PFSK-1 (cell line): ENCODE measurements at regions not wholly inside any gene's neighbourhood (a gene's known extent, or its start where the extent isn't known, plus 50 kb on each side); places are given as distances from the start of the nearest gene placed in this dataset.

Experiments
- FOXP2 ChIP-seq: optimal IDR thresholded peaks from 2 replicates; pipeline ENCODE3; 2011; ENCODE audit warnings: borderline replicate concordance, control low read depth, inconsistent platforms; ENCODE audit not compliant: insufficient read depth; ENCODE audit errors: extremely low read length, extremely low read depth
- POLR2AphosphoS5 ChIP-seq: IDR thresholded peaks from 2 replicates; pipeline ENCODE4 v1.6.1; 2012; ENCODE audit warnings: low read depth, mild to moderate bottlenecking, control low read depth, low read length, moderate library complexity
- REST ChIP-seq, 2 experiments: IDR thresholded peaks; 2 replicates each; pipeline versions ENCODE4 v1.6.1 to v1.8.0; 2011 to 2012; ENCODE audit warnings: low read depth in 2 of 2, low read length in 2 of 2, control low read depth in 1 of 2, inconsistent platforms in 1 of 2, mild to moderate bottlenecking in 1 of 2, moderate library complexity in 1 of 2; ENCODE audit not compliant: insufficient read depth in 1 of 2
- SIN3A ChIP-seq: IDR thresholded peaks from 2 replicates; pipeline ENCODE4 v1.6.1; 2012; ENCODE audit warnings: mild to moderate bottlenecking, low read length, moderate library complexity, borderline replicate concordance; ENCODE audit not compliant: insufficient read depth
- TAF1 ChIP-seq: IDR thresholded peaks from 2 replicates; pipeline ENCODE4 v1.6.1; 2012; ENCODE audit warnings: low read length, control low read depth, borderline replicate concordance; ENCODE audit not compliant: insufficient read depth

- TF ChIP-seq TAF1 = no peak
- no peak for TF ChIP-seq SIN3A
- no peak for TF ChIP-seq POLR2AphosphoS5
- no peak for TF ChIP-seq REST (IDR thresholded peaks at IDR 0.05; ENCODE audit: insufficient read depth in 1 of 2, low read depth in 2 of 2, low read length in 2 of 2)
- no peak for TF ChIP-seq FOXP2
Observed at GRCh38 chr5:26232706-26233105, 805.7 kb downstream of the CDH9 start.

DNA sequence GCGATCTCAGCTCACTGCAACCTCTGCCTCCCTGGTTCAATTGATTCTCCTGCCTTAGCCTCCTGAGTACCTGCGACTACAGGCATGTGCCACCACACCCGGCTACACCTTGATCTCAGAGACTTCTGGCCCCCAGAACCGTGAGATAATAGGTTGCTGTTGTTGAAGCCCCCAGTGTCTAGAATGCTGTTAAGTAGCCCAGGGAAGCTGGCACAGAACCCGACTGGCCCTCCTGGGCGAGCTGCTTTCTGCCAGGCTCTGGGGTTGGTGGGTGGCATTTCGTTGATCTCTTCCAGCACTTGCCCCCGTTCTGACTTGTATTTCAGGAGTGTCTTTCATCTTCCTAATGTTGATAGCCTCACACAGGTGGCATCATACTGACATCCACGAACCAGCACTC, 807.1 kb downstream of the CDH9 start:
- no peak for TF ChIP-seq REST (IDR thresholded peaks at IDR 0.05; ENCODE audit: insufficient read depth in 1 of 2, low read depth in 2 of 2, low read length in 2 of 2)
- TF ChIP-seq TAF1 = no peak
- TF ChIP-seq POLR2AphosphoS5 = no peak
- no peak for TF ChIP-seq SIN3A
- TF ChIP-seq FOXP2 = no peak

GRCh38 chr5:26229848-26230247, 808.5 kb downstream of the CDH9 start:
- TF ChIP-seq SIN3A (no peak), FOXP2 (no peak), REST (IDR thresholded peaks at IDR 0.05; ENCODE audit: insufficient read depth in 1 of 2, low read depth in 2 of 2, low read length in 2 of 2) (no peak), TAF1 (no peak), POLR2AphosphoS5 (no peak)

DNA sequence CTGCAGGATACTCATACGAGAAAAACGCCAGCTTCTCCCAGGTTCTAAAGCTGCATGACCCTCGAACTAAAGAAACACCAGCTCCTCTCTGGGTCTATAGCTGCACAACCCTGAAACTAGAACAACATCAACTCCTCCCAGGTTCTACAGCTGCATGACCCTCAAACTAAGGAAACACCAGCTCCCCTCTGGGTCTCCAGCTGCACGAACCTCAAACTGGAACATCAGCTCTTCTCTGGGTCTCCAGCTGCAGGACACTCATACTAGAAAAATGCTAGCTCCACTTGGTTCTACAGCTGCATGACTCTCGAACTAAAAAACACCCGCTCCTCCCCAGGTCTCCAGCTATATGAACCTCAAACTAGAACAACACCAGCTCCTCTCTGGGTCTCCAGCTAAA, 811.1 kb downstream of the CDH9 start:
- TF ChIP-seq REST (IDR thresholded peaks at IDR 0.05; ENCODE audit: insufficient read depth in 1 of 2, low read depth in 2 of 2, low read length in 2 of 2) (no peak), POLR2AphosphoS5 (no peak), TAF1 (no peak), FOXP2 (no peak), SIN3A (no peak)

DNA sequence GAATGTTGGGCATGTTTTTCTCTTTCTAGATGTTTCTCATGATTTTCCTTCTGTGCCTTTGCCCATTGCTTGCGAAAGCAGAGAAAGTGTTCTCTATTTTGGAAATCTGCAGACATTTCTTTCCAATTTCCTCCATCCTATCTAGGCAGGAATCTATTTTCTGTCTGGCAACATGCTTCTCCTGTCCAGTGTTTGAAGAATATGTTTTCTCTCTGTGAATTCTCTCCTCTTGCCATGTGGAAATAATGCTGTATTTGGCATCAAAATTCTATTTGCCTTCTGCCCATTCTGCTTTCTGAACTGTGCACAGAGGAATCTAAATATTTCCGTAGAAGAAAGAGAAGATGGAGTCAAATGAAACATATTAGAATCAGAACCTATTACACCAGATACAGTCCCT, 833.3 kb downstream of the CDH9 start:
- TF ChIP-seq TAF1 (no peak), FOXP2 (no peak), POLR2AphosphoS5 (no peak), REST (IDR thresholded peaks at IDR 0.05; ENCODE audit: insufficient read depth in 1 of 2, low read depth in 2 of 2, low read length in 2 of 2) (no peak), SIN3A (no peak)
